Germinal center (tissue), 1 donor: ENCODE measurements at regions not wholly inside any gene's neighbourhood (a gene's known extent, or its start where the extent isn't known, plus 50 kb on each side); places are given as distances from the start of the nearest gene placed in this dataset.
"Not testable (repeated sequence)": the region's sequence is repeated elsewhere in the genome, so short reads cannot be mapped to it uniquely, and the experiment has no call there.

Experiments used
- DNase-seq: peaks from one replicate; pipeline ENCODE4 v3.0.0; 2012; ENCODE audit warnings: mixed read lengths, low spot score

- DNase-seq, result not testable (repeated sequence)
Measured at GRCh38 chr3:106075731-106076130, 206.9 kb upstream of the CBLB start.

- no peak for DNase-seq
Measured at GRCh38 chr3:106078635-106079034, 209.8 kb upstream of the CBLB start.

DNA sequence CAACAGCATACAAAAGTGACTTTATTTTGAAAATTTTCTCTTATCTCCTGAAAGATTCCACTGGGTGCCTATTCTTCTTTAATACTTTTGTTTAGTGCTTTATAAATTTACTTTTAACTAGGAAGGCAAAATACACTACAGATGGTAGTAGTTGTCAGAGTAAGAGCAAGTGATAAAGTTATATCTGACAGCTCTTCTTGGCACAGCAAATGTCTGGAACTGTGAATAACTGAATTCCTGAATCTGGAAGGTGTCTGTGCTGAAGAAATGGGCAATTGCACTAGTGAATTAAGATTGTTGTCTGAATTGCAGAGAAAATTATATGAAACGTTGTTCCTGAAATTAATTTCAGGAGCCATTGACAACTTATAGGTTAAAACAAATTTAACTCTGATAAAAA lies 213.8 kb upstream of the CBLB start:
- DNase-seq, result no peak

GRCh38 chr3:106083207-106083606 lies 214.4 kb upstream of the CBLB start:
- no peak for DNase-seq

GRCh38 chr3:106083854-106084253 lies 215.0 kb upstream of the CBLB start:
- no peak for DNase-seq

DNA sequence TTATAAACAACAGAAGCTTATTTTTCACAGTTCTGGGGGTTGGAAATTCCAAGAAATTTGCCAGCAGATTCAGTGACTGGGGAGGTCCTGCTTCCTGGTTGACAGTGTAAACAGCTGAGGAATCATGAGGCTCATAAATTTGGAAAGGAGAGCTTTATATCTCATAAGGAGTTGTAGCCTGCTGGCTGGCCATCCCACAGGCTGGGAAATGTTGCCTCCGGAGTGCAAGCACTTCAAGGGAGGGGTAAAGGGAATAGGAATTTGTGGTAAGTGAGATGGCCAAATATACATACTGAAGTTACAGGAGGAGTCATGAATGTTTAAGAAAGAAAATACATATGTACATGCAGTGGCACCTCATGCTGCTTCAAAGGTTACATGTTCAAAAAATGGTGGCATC lies 217.2 kb upstream of the CBLB start:
- no peak for DNase-seq

DNA sequence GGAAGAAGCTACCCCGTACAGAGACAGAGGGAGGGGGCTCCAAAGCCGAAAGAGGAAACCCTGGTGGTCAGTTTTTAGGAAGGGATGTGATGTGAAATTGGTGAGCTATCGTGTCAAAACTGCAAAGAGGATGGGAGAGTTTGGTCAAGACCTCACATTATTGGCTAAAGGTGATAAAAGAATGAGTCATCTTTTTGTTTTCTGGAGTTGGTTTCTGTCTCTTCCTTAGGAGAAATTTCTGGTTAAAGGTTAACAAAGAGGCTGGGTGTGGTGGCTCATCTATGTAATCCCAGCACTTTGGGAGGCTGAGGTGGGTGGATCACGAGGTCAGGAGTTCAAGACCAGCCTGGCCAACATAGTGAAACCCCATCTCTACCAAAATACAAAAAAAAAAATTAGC lies 217.8 kb upstream of the CBLB start:
- DNase-seq, result no peak

DNA sequence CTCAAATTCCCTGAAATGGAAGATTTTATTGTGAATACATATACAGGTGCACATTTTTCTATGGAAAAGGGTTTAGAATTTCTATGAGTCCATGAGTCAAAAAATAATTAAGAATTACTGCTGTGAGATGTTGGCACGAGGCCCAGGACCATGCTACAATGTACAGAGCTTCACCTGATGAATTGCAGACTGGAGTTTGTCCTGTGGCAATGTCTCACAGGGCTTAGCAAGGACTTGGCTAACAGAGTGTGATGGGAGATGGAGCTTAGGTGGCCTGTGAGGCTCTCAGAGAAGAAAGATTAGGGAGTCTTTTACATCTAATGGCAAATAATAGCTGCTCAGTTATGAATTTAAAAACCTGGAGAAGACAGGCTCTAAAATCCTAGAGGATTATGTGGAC lies 219.5 kb upstream of the CBLB start:
- no peak for DNase-seq

- no peak for DNase-seq
Measured at GRCh38 chr3:106088899-106089298, 220.1 kb upstream of the CBLB start.

- no peak for DNase-seq
Measured at GRCh38 chr3:106089806-106090205, 221.0 kb upstream of the CBLB start.

DNA sequence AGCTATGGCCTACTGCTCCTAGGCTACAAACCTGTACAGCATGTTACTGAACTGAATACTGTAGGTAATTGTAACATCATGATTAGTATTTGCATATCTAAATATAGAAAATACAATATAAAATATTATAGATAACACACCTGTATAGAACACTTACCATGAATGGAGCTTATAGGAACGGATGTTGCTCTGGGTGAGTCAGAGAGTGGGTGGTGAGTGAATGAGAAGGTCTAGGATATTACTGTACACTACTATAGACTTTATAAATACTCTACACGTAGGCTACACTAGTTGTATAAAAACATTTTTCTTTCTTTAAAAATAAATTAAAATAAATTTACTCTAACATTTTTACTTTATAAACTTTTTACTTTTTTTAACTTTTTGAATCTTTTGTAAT lies 224.0 kb upstream of the CBLB start:
- DNase-seq, result no peak

- no peak for DNase-seq
Measured at GRCh38 chr3:106093616-106094015, 224.8 kb upstream of the CBLB start.

- no peak for DNase-seq
Measured at GRCh38 chr3:106097817-106098435, 229.1 kb upstream of the CBLB start.

GRCh38 chr3:106103383-106103782 lies 234.6 kb upstream of the CBLB start:
- no peak for DNase-seq

DNA sequence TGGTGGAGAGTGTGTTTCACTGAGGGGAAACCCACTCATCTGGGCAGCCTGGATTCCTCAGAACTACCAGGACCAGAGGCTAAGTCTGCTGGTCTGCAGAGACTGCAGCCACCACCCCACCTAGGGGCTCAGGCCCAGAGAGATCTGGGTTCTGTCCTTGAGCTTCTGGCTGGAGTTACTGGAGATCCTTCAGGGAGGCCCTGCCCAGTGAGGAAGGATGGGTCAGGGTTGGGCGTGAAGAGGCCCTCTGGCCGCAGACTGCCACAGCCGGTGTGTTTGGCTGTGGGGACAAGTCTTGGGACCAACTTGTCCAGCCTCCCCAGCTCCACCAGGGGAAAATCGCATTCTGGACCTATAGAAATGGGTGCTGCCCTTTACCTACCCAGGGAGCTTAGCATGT lies 235.3 kb upstream of the CBLB start:
- DNase-seq, result no peak

- no peak for DNase-seq
Measured at GRCh38 chr3:106108925-106109324, 240.1 kb upstream of the CBLB start.

DNA sequence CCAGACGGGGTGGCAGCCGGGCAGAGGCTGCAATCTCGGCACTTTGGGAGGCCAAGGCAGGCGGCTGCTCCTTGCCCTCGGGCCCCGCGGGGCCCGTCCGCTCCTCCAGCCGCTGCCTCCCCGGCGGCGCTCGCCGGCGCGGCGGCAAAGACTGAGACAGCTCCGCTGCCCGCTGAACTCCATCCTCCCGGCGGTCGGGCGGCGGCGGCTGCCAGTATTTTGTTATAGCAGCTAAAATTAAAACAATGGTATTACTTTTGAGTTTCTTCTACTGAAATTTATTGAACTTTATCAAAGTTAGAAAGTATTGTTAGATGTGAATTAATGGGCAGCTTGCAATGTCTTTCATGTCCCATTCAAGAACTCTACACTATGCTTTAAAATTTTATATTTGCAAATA lies 243.7 kb upstream of the CBLB start:
- not testable (repeated sequence) for DNase-seq

DNA sequence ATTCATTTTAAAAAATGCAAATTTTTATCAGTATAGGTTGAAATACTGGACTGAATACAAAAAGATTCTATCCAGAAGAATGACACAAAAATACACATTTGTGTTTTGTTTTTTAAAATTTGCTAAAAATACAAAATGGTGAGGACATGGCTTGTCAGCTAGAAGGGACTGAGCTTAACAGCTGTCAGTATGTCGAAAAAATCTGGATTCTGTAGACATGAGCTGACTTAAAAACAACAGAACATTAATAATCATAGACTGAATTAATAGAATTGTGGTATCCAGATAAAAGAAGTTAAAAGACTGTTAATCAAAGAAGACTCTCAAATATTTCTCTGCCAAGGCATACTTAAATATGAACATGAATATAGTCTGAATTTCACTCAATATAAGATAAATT lies 244.9 kb upstream of the CBLB start:
- no peak for DNase-seq

DNA sequence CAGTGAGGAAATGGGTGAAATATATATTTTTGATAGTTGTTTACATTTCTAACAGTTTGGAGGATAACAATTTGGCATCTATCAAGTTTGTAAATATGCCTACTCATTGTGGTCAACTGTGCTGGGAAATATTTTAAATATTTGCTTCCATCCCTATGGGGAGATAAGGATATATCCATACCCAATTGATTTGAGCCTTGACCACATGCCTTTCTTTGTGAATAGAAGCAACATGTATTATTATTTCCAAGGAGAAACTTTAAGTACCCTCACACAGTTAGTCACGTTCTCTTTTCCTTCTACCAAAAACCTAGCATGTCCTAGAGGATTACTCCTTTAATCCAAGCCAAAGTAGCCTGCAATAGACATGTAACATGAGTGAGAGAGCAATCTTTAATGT lies 245.4 kb upstream of the CBLB start:
- no peak for DNase-seq

GRCh38 chr3:106114848-106115247 lies 246.0 kb upstream of the CBLB start:
- DNase-seq, result no peak

- no peak for DNase-seq
Measured at GRCh38 chr3:106115557-106115956, 246.7 kb upstream of the CBLB start.

DNA sequence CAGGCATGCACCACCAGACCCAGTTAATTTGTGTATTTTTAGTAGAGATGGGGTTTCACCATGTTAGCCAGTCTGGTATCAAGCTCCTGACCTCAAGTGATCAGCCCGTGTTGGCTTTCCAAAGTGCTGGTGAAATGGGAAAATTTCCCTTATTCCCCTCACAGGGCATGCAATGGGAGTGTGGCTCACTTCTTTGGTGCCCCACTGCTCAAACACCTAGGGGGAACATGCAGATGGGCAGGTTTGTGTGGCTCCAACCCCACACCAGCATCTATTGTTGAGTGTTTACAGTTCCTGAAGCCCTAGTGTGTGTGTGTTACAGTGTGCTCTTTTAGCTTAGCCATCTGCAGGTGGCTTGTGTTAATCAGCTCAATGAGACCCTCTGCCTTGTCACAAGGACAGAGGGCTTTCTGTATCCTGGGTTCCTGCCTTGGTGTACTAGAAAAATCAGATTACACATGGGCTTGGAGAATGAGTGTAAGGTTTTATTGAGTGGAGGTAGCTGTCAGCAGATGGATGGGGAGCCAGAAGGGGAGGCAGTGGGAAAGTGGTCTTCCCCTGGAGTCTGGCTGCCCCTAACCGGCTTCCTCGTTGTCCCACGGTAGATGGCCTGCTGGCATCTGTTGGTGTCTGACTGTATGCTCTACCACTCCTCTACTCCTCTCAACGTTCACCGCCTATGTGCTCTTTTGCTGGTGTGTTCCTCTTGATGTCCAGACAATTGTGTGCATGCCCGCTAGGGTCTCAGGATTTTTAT lies 248.1 kb upstream of the CBLB start:
- no peak for DNase-seq

GRCh38 chr3:106117490-106117858 lies 248.7 kb upstream of the CBLB start:
- no peak for DNase-seq

DNA sequence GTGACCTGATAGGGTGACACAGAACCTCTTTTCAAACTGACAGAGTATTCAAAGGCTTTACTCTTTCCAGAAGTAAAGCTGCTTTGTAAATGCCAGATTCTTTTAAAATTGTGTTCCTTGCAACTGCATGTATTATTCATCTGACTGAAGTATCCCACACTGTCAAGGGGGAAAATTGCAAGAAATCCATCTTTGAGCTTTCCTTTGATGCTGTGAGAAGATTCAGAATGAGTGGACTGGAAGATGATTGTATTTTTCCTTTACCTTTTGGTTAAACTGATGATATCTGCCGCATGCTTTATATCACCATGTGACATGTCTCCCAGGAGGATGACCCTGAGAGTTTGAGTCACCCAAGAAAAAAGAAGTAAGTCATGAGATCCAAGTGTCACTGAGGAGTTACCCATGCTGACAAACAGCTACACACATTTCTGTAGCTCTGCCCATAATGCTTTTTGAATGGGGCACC lies 250.8 kb upstream of the CBLB start:
- DNase-seq, result no peak
